ENCODE measurements at regions not wholly inside any gene's neighbourhood (a gene's known extent, or its start where the extent isn't known, plus 50 kb on each side); places are given as distances from the start of the nearest gene placed in this dataset.

- no peaks in the 10 kb centered on the region for H3K27me3 ChIP-seq (ENCODE audit: low read depth)
- no peak overlapping the region for H3K4me3 ChIP-seq
- DNase-seq: no peak
- H3K9me3 ChIP-seq (replicated peaks): peaks cover 3% of the 10 kb centered on the region
- intact Hi-C loops (cut with micrococcal nuclease): no loop called here
- no peaks in the 10 kb centered on the region for H3K4me1 ChIP-seq
- no peak overlapping the region for H3K27ac ChIP-seq (replicated peaks)
- no peak for TF ChIP-seq CTCF (IDR thresholded peaks at IDR 0.05; ENCODE audit: borderline replicate concordance)
- H3K36me3 ChIP-seq: no peaks in the 10 kb centered on the region
Observed at GRCh38 chr3:26245236-26245635, 377.3 kb upstream of the LRRC3B start.

- H3K4me3 ChIP-seq: no peak overlapping the region
- no peak overlapping the region for H3K27ac ChIP-seq (replicated peaks)
- H3K27me3 ChIP-seq (ENCODE audit: low read depth): no peaks in the 10 kb centered on the region
- no peaks in the 10 kb centered on the region for H3K4me1 ChIP-seq
- no peaks in the 10 kb centered on the region for H3K9me3 ChIP-seq (replicated peaks)
- intact Hi-C loops (cut with micrococcal nuclease): no loop called here
- no peaks in the 10 kb centered on the region for H3K36me3 ChIP-seq
- DNase-seq: no peak
- TF ChIP-seq CTCF (IDR thresholded peaks at IDR 0.05; ENCODE audit: borderline replicate concordance): no peak
Observed at GRCh38 chr3:26246901-26247300, 375.7 kb upstream of the LRRC3B start.

- no peak for TF ChIP-seq CTCF (IDR thresholded peaks at IDR 0.05; ENCODE audit: borderline replicate concordance)
- intact Hi-C loops (cut with micrococcal nuclease): no loop called here
- no peak overlapping the region for H3K27ac ChIP-seq (replicated peaks)
- no peaks in the 10 kb centered on the region for H3K27me3 ChIP-seq (ENCODE audit: low read depth)
- H3K9me3 ChIP-seq (replicated peaks): no peaks in the 10 kb centered on the region
- H3K36me3 ChIP-seq: no peaks in the 10 kb centered on the region
- DNase-seq: no peak
- H3K4me1 ChIP-seq: no peaks in the 10 kb centered on the region
- H3K4me3 ChIP-seq: no peak overlapping the region
Observed at GRCh38 chr3:26247712-26248111, 374.9 kb upstream of the LRRC3B start.

- Histone ChIP-seq H3K27me3 (ENCODE audit: low read depth) (no peaks in the 10 kb centered on the region), H3K27ac (replicated peaks) (no peak overlapping the region), H3K4me1 (no peaks in the 10 kb centered on the region), H3K4me3 (no peak overlapping the region), H3K9me3 (replicated peaks) (no peaks in the 10 kb centered on the region), H3K36me3 (no peaks in the 10 kb centered on the region)
- DNase-seq: no peak
- intact Hi-C loops (cut with micrococcal nuclease): no loop called here
- TF ChIP-seq CTCF (IDR thresholded peaks at IDR 0.05; ENCODE audit: borderline replicate concordance): no peak
Observed at GRCh38 chr3:26252001-26252400, 370.6 kb upstream of the LRRC3B start.

- no peak for DNase-seq
- Histone ChIP-seq H3K4me3 (no peak overlapping the region), H3K27me3 (ENCODE audit: low read depth) (no peaks in the 10 kb centered on the region), H3K9me3 (replicated peaks) (no peaks in the 10 kb centered on the region), H3K4me1 (peaks cover 16% of the 10 kb centered on the region), H3K27ac (replicated peaks) (no peak overlapping the region), H3K36me3 (no peaks in the 10 kb centered on the region)
- intact Hi-C loops (cut with micrococcal nuclease): no loop called here
- TF ChIP-seq CTCF (IDR thresholded peaks at IDR 0.05; ENCODE audit: borderline replicate concordance): no peak
Observed at GRCh38 chr3:26256224-26256623, 366.3 kb upstream of the LRRC3B start.

GRCh38 chr3:26259176-26259575 is 363.4 kb upstream of the LRRC3B start:
- H3K4me1 ChIP-seq: peaks cover 16% of the 10 kb centered on the region
- H3K36me3 ChIP-seq: no peaks in the 10 kb centered on the region
- no peak for TF ChIP-seq CTCF (IDR thresholded peaks at IDR 0.05; ENCODE audit: borderline replicate concordance)
- H3K4me3 ChIP-seq: no peak overlapping the region
- H3K27ac ChIP-seq (replicated peaks): no peak overlapping the region
- H3K9me3 ChIP-seq (replicated peaks): no peaks in the 10 kb centered on the region
- no peaks in the 10 kb centered on the region for H3K27me3 ChIP-seq (ENCODE audit: low read depth)
- no peak for DNase-seq
- intact Hi-C loops (cut with micrococcal nuclease): no loop called here
